Stimulated activated CD4-positive, alpha-beta T cell treated with anti-CD3 and anti-CD28 coated beads, Interleukin-1b, Interleukin-23, amount 100 ng/mL, for 4 hours (primary cell): ENCODE measurements at regions not wholly inside any gene's neighbourhood (a gene's known extent, or its start where the extent isn't known, plus 50 kb on each side); places are given as distances from the start of the nearest gene placed in this dataset.
"Not testable (repeated sequence)": the region's sequence is repeated elsewhere in the genome, so short reads cannot be mapped to it uniquely, and the experiment has no call there.

Source experiments
- DNase-seq, 2 donors: peaks; one replicate each; pipeline ENCODE4 v3.0.0-alpha.2; 2020; ENCODE audit warnings: low read depth in 2 of 2

GRCh38 chr3:176632925-176633324 is 564.4 kb downstream of the TBL1XR1 start:
- no peak for DNase-seq

- no peak for DNase-seq
Observed at GRCh38 chr3:176631165-176631564, 566.1 kb downstream of the TBL1XR1 start.

GRCh38 chr3:176628101-176628639 is 569.1 kb downstream of the TBL1XR1 start:
- no peak for DNase-seq

GRCh38 chr3:176623468-176624150 is 573.7 kb downstream of the TBL1XR1 start:
- no peak for DNase-seq

GRCh38 chr3:176619833-176620232 is 577.4 kb downstream of the TBL1XR1 start:
- DNase-seq = no peak

GRCh38 chr3:176615826-176616225 is 581.5 kb downstream of the TBL1XR1 start:
- no peak for DNase-seq

GRCh38 chr3:176611703-176612102 is 585.6 kb downstream of the TBL1XR1 start:
- no peak for DNase-seq

- no peak for DNase-seq
Observed at GRCh38 chr3:176609361-176609760, 587.9 kb downstream of the TBL1XR1 start.

- not testable (repeated sequence) for DNase-seq
Observed at GRCh38 chr3:176605553-176605952, 591.7 kb downstream of the TBL1XR1 start.

GRCh38 chr3:176595307-176595706 is 602.0 kb downstream of the TBL1XR1 start:
- no peak for DNase-seq

GRCh38 chr3:176590722-176591121 is 606.6 kb downstream of the TBL1XR1 start:
- DNase-seq = no peak

- DNase-seq = no peak
Observed at GRCh38 chr3:176587089-176587488, 610.2 kb downstream of the TBL1XR1 start.

GRCh38 chr3:176584413-176585176 is 612.7 kb downstream of the TBL1XR1 start:
- DNase-seq = no peak

- no peak for DNase-seq
Observed at GRCh38 chr3:176583956-176584355, 613.3 kb downstream of the TBL1XR1 start.

GRCh38 chr3:176581589-176581988 is 615.7 kb downstream of the TBL1XR1 start:
- DNase-seq = no peak

- no peak for DNase-seq
Observed at GRCh38 chr3:176579711-176580185, 617.5 kb downstream of the TBL1XR1 start.

GRCh38 chr3:176578316-176578715 is 619.0 kb downstream of the TBL1XR1 start:
- DNase-seq = no peak

GRCh38 chr3:176577447-176577846 is 619.8 kb downstream of the TBL1XR1 start:
- DNase-seq = no peak

GRCh38 chr3:176574786-176575185 is 622.5 kb downstream of the TBL1XR1 start:
- no peak for DNase-seq

- no peak for DNase-seq
Observed at GRCh38 chr3:176571926-176572325, 625.4 kb downstream of the TBL1XR1 start.

GRCh38 chr3:176570992-176571391 is 626.3 kb downstream of the TBL1XR1 start:
- DNase-seq = no peak

- DNase-seq = no peak
Observed at GRCh38 chr3:176568189-176568588, 629.1 kb downstream of the TBL1XR1 start.

- DNase-seq = no peak
Observed at GRCh38 chr3:176566757-176567156, 630.5 kb downstream of the TBL1XR1 start.
